ENCODE measurements at regions not wholly inside any gene's neighbourhood (a gene's known extent, or its start where the extent isn't known, plus 50 kb on each side); places are given as distances from the start of the nearest gene placed in this dataset.

DNA sequence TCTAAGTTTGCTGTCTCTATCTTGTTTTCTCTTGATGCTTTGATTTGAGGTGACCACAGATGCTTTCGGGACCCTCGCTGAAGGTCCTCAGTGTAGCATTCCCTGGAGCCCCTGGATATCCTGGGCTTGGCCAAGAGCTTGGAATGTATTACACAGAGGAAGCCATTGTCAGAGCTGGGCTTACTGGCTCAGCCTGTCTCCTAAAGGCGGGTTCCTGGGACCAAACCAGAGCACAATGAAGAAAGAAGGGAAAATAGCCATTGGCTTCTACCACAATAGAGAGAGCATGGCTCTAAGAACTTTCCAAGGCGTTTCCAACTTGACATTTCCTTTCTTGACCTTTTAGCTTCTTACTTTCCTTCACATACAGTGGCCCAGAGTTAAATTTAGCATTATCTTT lies 229.3 kb downstream of the HS3ST3A1 start:
- TF ChIP-seq POLR2A (IDR thresholded peaks at IDR 0.05; ENCODE audit: low read depth, low read length) (no peak), POLR2AphosphoS5 (IDR thresholded peaks at IDR 0.05; ENCODE audit: insufficient read depth, low read depth, low read length) (no peak), EZH2 (IDR thresholded peaks at IDR 0.05; ENCODE audit: borderline replicate concordance, low read depth, low read length, severe bottlenecking) (no peak)
- TF ChIP-seq, protein P1, sequence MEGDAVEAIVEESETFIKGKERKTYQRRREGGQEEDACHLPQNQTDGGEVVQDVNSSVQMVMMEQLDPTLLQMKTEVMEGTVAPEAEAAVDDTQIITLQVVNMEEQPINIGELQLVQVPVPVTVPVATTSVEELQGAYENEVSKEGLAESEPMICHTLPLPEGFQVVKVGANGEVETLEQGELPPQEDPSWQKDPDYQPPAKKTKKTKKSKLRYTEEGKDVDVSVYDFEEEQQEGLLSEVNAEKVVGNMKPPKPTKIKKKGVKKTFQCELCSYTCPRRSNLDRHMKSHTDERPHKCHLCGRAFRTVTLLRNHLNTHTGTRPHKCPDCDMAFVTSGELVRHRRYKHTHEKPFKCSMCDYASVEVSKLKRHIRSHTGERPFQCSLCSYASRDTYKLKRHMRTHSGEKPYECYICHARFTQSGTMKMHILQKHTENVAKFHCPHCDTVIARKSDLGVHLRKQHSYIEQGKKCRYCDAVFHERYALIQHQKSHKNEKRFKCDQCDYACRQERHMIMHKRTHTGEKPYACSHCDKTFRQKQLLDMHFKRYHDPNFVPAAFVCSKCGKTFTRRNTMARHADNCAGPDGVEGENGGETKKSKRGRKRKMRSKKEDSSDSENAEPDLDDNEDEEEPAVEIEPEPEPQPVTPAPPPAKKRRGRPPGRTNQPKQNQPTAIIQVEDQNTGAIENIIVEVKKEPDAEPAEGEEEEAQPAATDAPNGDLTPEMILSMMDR (IDR thresholded peaks at IDR 0.05; ENCODE audit: extremely low read depth in 1 of 2, insufficient read depth in 1 of 2, low read depth in 1 of 2, low read length in 2 of 2): no peak

Data from endothelial cell of umbilical vein (primary cell).